ENCODE measurements at regions not wholly inside any gene's neighbourhood (a gene's known extent, or its start where the extent isn't known, plus 50 kb on each side); places are given as distances from the start of the nearest gene placed in this dataset.

DNA sequence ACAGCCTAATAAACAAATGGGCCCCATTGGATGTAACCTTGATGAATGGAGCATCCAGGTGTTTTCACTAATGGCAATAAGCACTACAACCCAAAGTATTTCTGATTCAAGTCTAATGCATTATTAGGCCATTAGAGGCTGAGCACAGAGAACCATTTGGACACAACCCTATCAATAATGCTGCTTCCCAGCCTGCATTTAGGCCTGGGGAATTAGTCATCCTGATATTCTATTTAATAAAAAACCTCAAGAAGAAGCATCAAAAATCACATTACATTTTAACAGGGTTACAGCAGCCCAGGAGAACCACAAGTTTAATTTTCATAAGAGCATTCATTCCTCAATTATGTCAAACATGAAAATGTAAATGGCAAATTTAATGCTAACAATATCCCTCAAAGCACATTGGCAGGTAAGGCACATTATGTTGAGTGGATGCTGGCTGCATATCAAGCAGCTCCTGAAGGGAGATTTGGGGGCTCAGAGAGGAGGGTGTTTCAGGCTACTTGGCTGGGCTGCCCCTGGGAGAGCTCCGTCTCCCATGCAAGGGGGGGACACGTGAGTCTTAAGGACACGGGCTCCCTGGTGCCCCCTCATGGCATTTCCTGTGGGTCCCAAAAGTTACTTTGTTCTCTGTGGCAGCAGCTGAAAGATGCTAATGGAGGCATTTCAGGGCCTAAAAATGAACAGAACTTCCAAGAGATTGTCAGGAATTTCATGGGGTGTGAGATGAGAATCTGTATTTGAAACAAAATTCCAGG lies 143.4 kb downstream of the HERPUD2 start:
- POLR2A ChIA-PET = no interaction called here
- CTCF ChIA-PET = interaction anchor here (0.8 kb wide), 1 partner anchor 14 kb away, joined by 3 read pairs; no protein-coding TSS in a partner anchor
- BruUV-seq (replicated peaks) = no TSS peak

More for the DNA sequence above, 143.4 kb downstream of the HERPUD2 start:
- intact Hi-C loops (cut with micrococcal nuclease) (no loop called here), dilution Hi-C loops (cut with MboI; ENCODE audit: extremely low pct_ligation_motif_present, low sequenced_read_pairs) (no loop called here)
- TF ChIP-seq FOS (IDR thresholded peaks at IDR 0.05; ENCODE audit: borderline replicate concordance, insufficient read depth, low read length) (no peak), POLR2A (IDR thresholded peaks at IDR 0.05; ENCODE audit: low read depth, low read length) (no peak), EZH2 (IDR thresholded peaks at IDR 0.05; ENCODE audit: borderline replicate concordance, low read depth, low read length, severe bottlenecking) (no peak), GATA2 (IDR thresholded peaks at IDR 0.05; ENCODE audit: insufficient read depth, insufficient read length, low read depth, low read length) (no peak), JUN (IDR thresholded peaks at IDR 0.05; ENCODE audit: borderline replicate concordance, insufficient read depth, insufficient read length, low read depth) (no peak), MYC (IDR thresholded peaks at IDR 0.05; ENCODE audit: low read depth, low read length) (no peak), POLR2AphosphoS5 (IDR thresholded peaks at IDR 0.05; ENCODE audit: insufficient read depth, low read depth, low read length) (no peak)
- TF ChIP-seq, protein P1, sequence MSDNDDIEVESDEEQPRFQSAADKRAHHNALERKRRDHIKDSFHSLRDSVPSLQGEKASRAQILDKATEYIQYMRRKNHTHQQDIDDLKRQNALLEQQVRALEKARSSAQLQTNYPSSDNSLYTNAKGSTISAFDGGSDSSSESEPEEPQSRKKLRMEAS (IDR thresholded peaks at IDR 0.05; ENCODE audit: insufficient read depth, insufficient read length) = no peak
- TF ChIP-seq, protein P2, sequence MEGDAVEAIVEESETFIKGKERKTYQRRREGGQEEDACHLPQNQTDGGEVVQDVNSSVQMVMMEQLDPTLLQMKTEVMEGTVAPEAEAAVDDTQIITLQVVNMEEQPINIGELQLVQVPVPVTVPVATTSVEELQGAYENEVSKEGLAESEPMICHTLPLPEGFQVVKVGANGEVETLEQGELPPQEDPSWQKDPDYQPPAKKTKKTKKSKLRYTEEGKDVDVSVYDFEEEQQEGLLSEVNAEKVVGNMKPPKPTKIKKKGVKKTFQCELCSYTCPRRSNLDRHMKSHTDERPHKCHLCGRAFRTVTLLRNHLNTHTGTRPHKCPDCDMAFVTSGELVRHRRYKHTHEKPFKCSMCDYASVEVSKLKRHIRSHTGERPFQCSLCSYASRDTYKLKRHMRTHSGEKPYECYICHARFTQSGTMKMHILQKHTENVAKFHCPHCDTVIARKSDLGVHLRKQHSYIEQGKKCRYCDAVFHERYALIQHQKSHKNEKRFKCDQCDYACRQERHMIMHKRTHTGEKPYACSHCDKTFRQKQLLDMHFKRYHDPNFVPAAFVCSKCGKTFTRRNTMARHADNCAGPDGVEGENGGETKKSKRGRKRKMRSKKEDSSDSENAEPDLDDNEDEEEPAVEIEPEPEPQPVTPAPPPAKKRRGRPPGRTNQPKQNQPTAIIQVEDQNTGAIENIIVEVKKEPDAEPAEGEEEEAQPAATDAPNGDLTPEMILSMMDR (IDR thresholded peaks at IDR 0.05; ENCODE audit: extremely low read depth in 1 of 2, insufficient read depth in 1 of 2, low read depth in 1 of 2, low read length in 2 of 2) = no peak
- Histone ChIP-seq H3K9me3 (replicated peaks; ENCODE audit: control insufficient read depth, insufficient read depth, low read length) (no peaks in the 10 kb centered on the region), H2AFZ (ENCODE audit: low read depth, low read length) (no peak overlapping the region), H3K27me3 (ENCODE audit: control insufficient read depth in 2 of 2, insufficient read depth in 2 of 2, low read length in 2 of 2) (peaks cover 6 to 9% of the 10 kb centered on the region in 2 experiments), H3K4me1 (ENCODE audit: control insufficient read depth, extremely low read depth, insufficient read depth, low read length) (no peaks in the 10 kb centered on the region), H3K4me2 (ENCODE audit: insufficient read depth, low read length) (no peak overlapping the region), H3K79me2 (ENCODE audit: control insufficient read depth, insufficient read depth, low read length) (no peaks in the 10 kb centered on the region), H3K9ac (replicated peaks; ENCODE audit: extremely low read depth, insufficient read depth, low read length) (no peak overlapping the region), H3K36me3 (ENCODE audit: control insufficient read depth in 2 of 2, extremely low read depth in 1 of 2, insufficient read depth in 2 of 2, low read length in 2 of 2) (no peaks in the 10 kb centered on the region), H3K27ac (ENCODE audit: insufficient read depth, low read depth, low read length) (no peak overlapping the region), H4K20me1 (replicated peaks; ENCODE audit: control insufficient read depth, extremely low read depth, insufficient read depth, low read length) (no peaks in the 10 kb centered on the region), H3K4me3 (replicated peaks in 1 of 3; ENCODE audit: insufficient read depth in 1 of 3, low read depth in 1 of 3, low read length in 3 of 3) (no peak overlapping the region), H3K9me1 (replicated peaks; ENCODE audit: control insufficient read depth, extremely low read depth, insufficient read depth, low read length) (no peaks in the 10 kb centered on the region)
- DNase-seq (ENCODE audit: low read depth, low spot score) (no peak), FAIRE-seq (no peak)
